ENCODE measurements at regions not wholly inside any gene's neighbourhood (a gene's known extent, or its start where the extent isn't known, plus 50 kb on each side); places are given as distances from the start of the nearest gene placed in this dataset.

DNA sequence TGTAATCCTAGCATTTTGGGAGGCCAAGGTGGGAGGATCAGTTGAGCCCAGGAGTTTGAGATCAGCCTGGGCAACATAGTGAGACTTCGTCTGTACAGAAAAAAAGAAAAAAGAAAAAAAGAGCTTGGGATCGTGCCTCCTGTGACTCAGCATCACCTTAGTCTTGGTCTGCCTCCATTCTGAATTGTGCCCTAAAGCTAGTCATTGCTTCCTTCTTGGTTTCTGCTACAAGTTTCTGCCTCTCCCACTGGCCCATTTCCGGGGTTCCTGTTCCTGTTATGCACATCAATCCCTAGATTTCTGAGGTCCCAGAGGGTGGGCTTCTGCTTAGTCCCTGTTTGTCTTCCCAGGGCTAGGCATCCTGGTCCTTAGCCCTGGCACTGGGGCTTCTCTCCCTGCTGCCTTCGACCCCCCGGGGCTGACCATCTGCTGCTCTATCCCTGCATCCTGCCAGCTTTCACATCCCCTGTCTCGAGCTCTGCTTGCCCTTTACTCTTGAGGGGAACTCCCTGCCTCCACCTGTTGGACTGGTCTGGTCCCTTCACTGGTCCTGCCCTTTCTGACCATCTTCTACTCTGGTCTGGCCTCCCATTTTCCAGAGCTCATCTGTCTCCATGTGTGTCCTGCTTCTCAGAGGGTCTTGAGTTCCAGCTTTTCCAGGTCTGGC lies 77.5 kb upstream of the ESR1 start:
- Histone ChIP-seq H3K9me3 (replicated peaks; ENCODE audit: control insufficient read depth, insufficient read depth, low read length) (no peaks in the 10 kb centered on the region; the same call in 2 of the 3 replicates), H3K79me2 (ENCODE audit: control insufficient read depth, insufficient read depth, low read length) (no peaks in the 10 kb centered on the region), H3K9ac (ENCODE audit: control insufficient read depth, insufficient read depth, low read length) (no peak overlapping the region), H3K4me1 (ENCODE audit: control insufficient read depth, insufficient read depth, low read length) (no peaks in the 10 kb centered on the region), H3K4me2 (ENCODE audit: control insufficient read depth, insufficient read depth) (no peak overlapping the region), H3K4me3 (no peak overlapping the region), H3K27ac (ENCODE audit: control insufficient read depth, insufficient read depth) (no peak overlapping the region), H3K36me3 (ENCODE audit: control insufficient read depth in 2 of 2, insufficient read depth in 2 of 2, low read length in 1 of 2) (no peaks in the 10 kb centered on the region), H2AFZ (ENCODE audit: control insufficient read depth, low read depth, low read length) (no peak overlapping the region), H3K27me3 (replicated peaks in 1 of 2; ENCODE audit: control insufficient read depth in 2 of 2, insufficient read depth in 2 of 2, low read length in 1 of 2) (no peaks in the 10 kb centered on the region), H4K20me1 (ENCODE audit: control insufficient read depth, insufficient read depth) (no peaks in the 10 kb centered on the region)
- RAD21 ChIA-PET (ENCODE audit: unreplicated experiment) = interaction anchor here (0.8 to 1.1 kb wide), 4 partner anchors 35 to 395 kb away, joined by 3 to 11 read pairs (median 4); no protein-coding TSS in a partner anchor
- TF ChIP-seq KDM1A (IDR thresholded peaks at IDR 0.05; ENCODE audit: borderline replicate concordance) (no peak), HDAC2 (IDR thresholded peaks at IDR 0.05) (no peak), WRNIP1 (IDR thresholded peaks at IDR 0.05; ENCODE audit: borderline replicate concordance, low read depth, low read length) (no peak), MYB (IDR thresholded peaks at IDR 0.05; ENCODE audit: borderline replicate concordance, low read depth, low read length) (no peak)
- TF ChIP-seq, protein P1, sequence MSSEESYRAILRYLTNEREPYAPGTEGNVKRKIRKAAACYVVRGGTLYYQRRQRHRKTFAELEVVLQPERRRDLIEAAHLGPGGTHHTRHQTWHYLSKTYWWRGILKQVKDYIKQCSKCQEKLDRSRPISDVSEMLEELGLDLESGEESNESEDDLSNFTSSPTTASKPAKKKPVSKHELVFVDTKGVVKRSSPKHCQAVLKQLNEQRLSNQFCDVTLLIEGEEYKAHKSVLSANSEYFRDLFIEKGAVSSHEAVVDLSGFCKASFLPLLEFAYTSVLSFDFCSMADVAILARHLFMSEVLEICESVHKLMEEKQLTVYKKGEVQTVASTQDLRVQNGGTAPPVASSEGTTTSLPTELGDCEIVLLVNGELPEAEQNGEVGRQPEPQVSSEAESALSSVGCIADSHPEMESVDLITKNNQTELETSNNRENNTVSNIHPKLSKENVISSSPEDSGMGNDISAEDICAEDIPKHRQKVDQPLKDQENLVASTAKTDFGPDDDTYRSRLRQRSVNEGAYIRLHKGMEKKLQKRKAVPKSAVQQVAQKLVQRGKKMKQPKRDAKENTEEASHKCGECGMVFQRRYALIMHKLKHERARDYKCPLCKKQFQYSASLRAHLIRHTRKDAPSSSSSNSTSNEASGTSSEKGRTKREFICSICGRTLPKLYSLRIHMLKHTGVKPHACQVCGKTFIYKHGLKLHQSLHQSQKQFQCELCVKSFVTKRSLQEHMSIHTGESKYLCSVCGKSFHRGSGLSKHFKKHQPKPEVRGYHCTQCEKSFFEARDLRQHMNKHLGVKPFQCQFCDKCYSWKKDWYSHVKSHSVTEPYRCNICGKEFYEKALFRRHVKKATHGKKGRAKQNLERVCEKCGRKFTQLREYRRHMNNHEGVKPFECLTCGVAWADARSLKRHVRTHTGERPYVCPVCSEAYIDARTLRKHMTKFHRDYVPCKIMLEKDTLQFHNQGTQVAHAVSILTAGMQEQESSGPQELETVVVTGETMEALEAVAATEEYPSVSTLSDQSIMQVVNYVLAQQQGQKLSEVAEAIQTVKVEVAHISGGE (CRISPR knock-in tag; IDR thresholded peaks at IDR 0.05) = no peak
- 7% methylated on average over 6 of the region's 6 CpGs for WGBS (ENCODE audit: insufficient coverage, insufficient replicate concordance, low lambda C conversion rate, missing lambda C conversion rate)
- SMC1A ChIA-PET (ENCODE audit: uncharacterized antibody, unreplicated experiment) = interaction anchor here (1.0 to 2.2 kb wide), 13 partner anchors 9 to 568 kb away, joined by 3 to 9 read pairs (median 4); no protein-coding TSS in a partner anchor
- POLR2A ChIA-PET = interaction anchor here (0.7 to 1.8 kb wide), 5 partner anchors 9 to 35 kb away, joined by 3 to 5 read pairs (median 4); no protein-coding TSS in a partner anchor
- ATAC-seq = peak; percentile 79
- FAIRE-seq = no peak
- CTCF ChIA-PET = interaction anchor here (1.0 to 1.9 kb wide), 5 partner anchors 9 to 39 kb away, joined by 3 to 10 read pairs (median 8); no protein-coding TSS in a partner anchor
- no TSS peak for BruUV-seq (replicated peaks)
- intact Hi-C loops (cut with micrococcal nuclease; ENCODE audit: unreplicated experiment) = no loop called here
- in situ Hi-C loops (cut with MboI) = no loop called here
- DNase-seq (ENCODE audit: low read depth, low spot score) = no peak

Measured in GM12878 (cell line).